Mesothelial cell of epicardium (in vitro differentiated cells): ENCODE measurements at regions not wholly inside any gene's neighbourhood (a gene's known extent, or its start where the extent isn't known, plus 50 kb on each side); places are given as distances from the start of the nearest gene placed in this dataset.

ENCODE experiments used
- DNase-seq, 2 experiments: peaks; one replicate each; pipeline ENCODE4 v3.0.0; 2021; ENCODE audit warnings: low spot score in 2 of 2; ENCODE audit not compliant: unreplicated experiment in 2 of 2
- H3K27ac Mint-ChIP-seq: 2 replicates; pipeline ENCODE4 v1.8.0; 2021; ENCODE audit warnings: mixed read lengths
- H3K27me3 Mint-ChIP-seq: 2 replicates; pipeline ENCODE4 v1.8.0; 2021; ENCODE audit warnings: low read depth, mixed read lengths
- H3K36me3 Mint-ChIP-seq: 2 replicates; pipeline ENCODE4 v1.8.0; 2021; ENCODE audit warnings: mixed read lengths
- H3K4me1 Mint-ChIP-seq: 2 replicates; pipeline ENCODE4 v1.8.0; 2021; ENCODE audit warnings: mixed read lengths
- H3K4me3 Mint-ChIP-seq: 2 replicates; pipeline ENCODE4 v1.8.0; 2021; ENCODE audit warnings: mild to moderate bottlenecking, moderate library complexity, mixed read lengths
- H3K9me3 Mint-ChIP-seq: 2 replicates; pipeline ENCODE4 v1.8.0; 2021; ENCODE audit warnings: mixed read lengths
- CTCF ChIP-seq: fragments of 200-600 bp; sonication (generic); IDR thresholded peaks from one replicate; pipeline ENCODE4 v1.5.0; 2021; ENCODE audit warnings: antibody characterized with exemption; ENCODE audit not compliant: unreplicated experiment

GRCh38 chr2:239475161-239476028 is 74.6 kb upstream of the HDAC4 start:
- H3K36me3 Mint-ChIP-seq, result no peaks in the 10 kb centered on the region
- no peak for TF ChIP-seq CTCF
- no peaks in the 10 kb centered on the region for H3K4me1 Mint-ChIP-seq
- H3K27me3 Mint-ChIP-seq, result peaks cover 18% of the 10 kb centered on the region
- H3K9me3 Mint-ChIP-seq, result no peaks in the 10 kb centered on the region
- DNase-seq, result no peak
- no peak overlapping the region for H3K27ac Mint-ChIP-seq
- no peak overlapping the region for H3K4me3 Mint-ChIP-seq

GRCh38 chr2:239473211-239473805 is 72.5 kb upstream of the HDAC4 start:
- Mint-ChIP-seq H3K27me3 (peaks cover 20% of the 10 kb centered on the region), H3K36me3 (no peaks in the 10 kb centered on the region), H3K27ac (no peak overlapping the region), H3K4me1 (no peaks in the 10 kb centered on the region), H3K4me3 (no peak overlapping the region), H3K9me3 (peaks cover 3% of the 10 kb centered on the region)
- TF ChIP-seq CTCF, result no peak
- DNase-seq, result no peak

- H3K27ac Mint-ChIP-seq, result no peak overlapping the region
- DNase-seq, result no peak
- H3K4me3 Mint-ChIP-seq, result no peak overlapping the region
- H3K27me3 Mint-ChIP-seq, result peaks cover 20% of the 10 kb centered on the region
- H3K4me1 Mint-ChIP-seq, result no peaks in the 10 kb centered on the region
- H3K9me3 Mint-ChIP-seq, result peaks cover 3% of the 10 kb centered on the region
- no peak for TF ChIP-seq CTCF
- H3K36me3 Mint-ChIP-seq, result no peaks in the 10 kb centered on the region
These were observed 71.5 kb upstream of the HDAC4 start for GRCh38 chr2:239472235-239472775.

- Mint-ChIP-seq H3K36me3 (no peaks in the 10 kb centered on the region), H3K4me1 (no peaks in the 10 kb centered on the region), H3K27me3 (peaks cover 20% of the 10 kb centered on the region), H3K27ac (no peak overlapping the region), H3K9me3 (peaks cover 3% of the 10 kb centered on the region), H3K4me3 (no peak overlapping the region)
- no peak for DNase-seq
- no peak for TF ChIP-seq CTCF
These were observed 70.4 kb upstream of the HDAC4 start for GRCh38 chr2:239471011-239471792.

GRCh38 chr2:239470151-239470900 is 69.5 kb upstream of the HDAC4 start:
- Mint-ChIP-seq H3K36me3 (no peaks in the 10 kb centered on the region), H3K27me3 (peaks cover 20% of the 10 kb centered on the region), H3K27ac (no peak overlapping the region), H3K4me1 (no peaks in the 10 kb centered on the region), H3K9me3 (peaks cover 3% of the 10 kb centered on the region), H3K4me3 (no peak overlapping the region)
- no peak for DNase-seq
- no peak for TF ChIP-seq CTCF
